ENCODE measurements at regions not wholly inside any gene's neighbourhood (a gene's known extent, or its start where the extent isn't known, plus 50 kb on each side); places are given as distances from the start of the nearest gene placed in this dataset.

GRCh38 chr3:83131236-83131635 is 1369.8 kb upstream of the GBE1 start:
- TF ChIP-seq BACH2 (CRISPR knock-in tag; IDR thresholded peaks at IDR 0.05; ENCODE audit: borderline replicate concordance) (no peak), GLIS3 (CRISPR knock-in tag; IDR thresholded peaks at IDR 0.05) (no peak)
